Coronary artery (tissue), 2 donors: ENCODE measurements at regions not wholly inside any gene's neighbourhood (a gene's known extent, or its start where the extent isn't known, plus 50 kb on each side); places are given as distances from the start of the nearest gene placed in this dataset.

ENCODE experiments used
- DNase-seq: peaks from one replicate; pipeline ENCODE4 v3.0.0-alpha.2; 2017; ENCODE audit warnings: low spot score
- H3K27ac ChIP-seq, 2 donors: fragments of 200-600 bp; sonication (generic); one replicate each; pipeline ENCODE4 v1.5.1; 2016 to 2019
- H3K4me3 ChIP-seq: fragments of 200-600 bp; sonication (generic); 2 replicates; pipeline ENCODE4 v1.5.1; 2016; ENCODE audit warnings: mild to moderate bottlenecking, moderate library complexity
- CTCF ChIP-seq: fragments of 200-600 bp; sonication (generic); IDR thresholded peaks from one replicate; pipeline ENCODE4 v1.5.1; 2019; ENCODE audit warnings: antibody characterized with exemption

- no peak for TF ChIP-seq CTCF
- no peak overlapping the region for H3K4me3 ChIP-seq
- no peak for DNase-seq
- no peak overlapping the region for H3K27ac ChIP-seq
These were observed 51.9 kb upstream of the USP47 start for GRCh38 chr11:11789735-11790369.

- no peak for DNase-seq
- Histone ChIP-seq H3K4me3 (no peak overlapping the region), H3K27ac (no peak overlapping the region)
- no peak for TF ChIP-seq CTCF
These were observed 53.6 kb upstream of the USP47 start for GRCh38 chr11:11788063-11788710.

GRCh38 chr11:11787305-11788062 lies 54.3 kb upstream of the USP47 start:
- peak; percentile 68 for TF ChIP-seq CTCF
- no peak for DNase-seq
- no peak overlapping the region for H3K27ac ChIP-seq

GRCh38 chr11:11786771-11787170 lies 55.0 kb upstream of the USP47 start:
- DNase-seq, result no peak

More at GRCh38 chr11:11787305-11788062, 54.3 kb upstream of the USP47 start:
- no peak overlapping the region for H3K4me3 ChIP-seq

GRCh38 chr11:11786234-11786633 lies 55.5 kb upstream of the USP47 start:
- no peak for DNase-seq
- no peak for TF ChIP-seq CTCF
- no peak overlapping the region for H3K27ac ChIP-seq
- H3K4me3 ChIP-seq, result no peak overlapping the region

More at GRCh38 chr11:11786771-11787170, 55.0 kb upstream of the USP47 start:
- peak; percentile 48 for TF ChIP-seq CTCF
- H3K27ac ChIP-seq, result no peak overlapping the region
- no peak overlapping the region for H3K4me3 ChIP-seq

- Histone ChIP-seq H3K4me3 (no peak overlapping the region), H3K27ac (no peak overlapping the region)
- TF ChIP-seq CTCF, result no peak
- no peak for DNase-seq
These were observed 59.2 kb upstream of the USP47 start for GRCh38 chr11:11782532-11783110.
